Esophagus muscularis mucosa (tissue), 4 donors: ENCODE measurements at regions not wholly inside any gene's neighbourhood (a gene's known extent, or its start where the extent isn't known, plus 50 kb on each side); places are given as distances from the start of the nearest gene placed in this dataset.

Source experiments
- DNase-seq: peaks from one replicate; pipeline ENCODE4 v3.0.0-alpha.2; 2017; ENCODE audit errors: extremely low spot score
- H3K27ac ChIP-seq, 4 donors: fragments of 200-600 bp; sonication (generic); replicated peaks in 1 of 4; 1 replicate in 3 of 4; 2 replicates in 1 of 4; pipeline ENCODE4 v1.5.1; 2016 to 2019; ENCODE audit warnings: mild to moderate bottlenecking in 1 of 4
- H3K27me3 ChIP-seq, 4 donors: fragments of 200-600 bp; sonication (generic); one replicate each; pipeline versions ENCODE4 v1.5.1 to v1.6.0; 2016 to 2019
- H3K36me3 ChIP-seq, 4 donors: fragments of 200-600 bp; sonication (generic); one replicate each; pipeline ENCODE4 v1.5.1; 2016 to 2019
- H3K4me1 ChIP-seq, 4 donors: fragments of 200-600 bp; sonication (generic); one replicate each; pipeline ENCODE4 v1.5.1; 2016 to 2019
- H3K4me3 ChIP-seq, 4 donors: fragments of 200-600 bp; sonication (generic); 1 replicate in 2 of 4; 2 replicates in 2 of 4; pipeline ENCODE4 v1.5.1; 2016 to 2019; ENCODE audit warnings: mild to moderate bottlenecking in 4 of 4, moderate library complexity in 1 of 4
- H3K9me3 ChIP-seq, 4 donors: fragments of 200-600 bp; sonication (generic); 1 replicate in 3 of 4; 2 replicates in 1 of 4; pipeline ENCODE4 v1.5.1; 2016 to 2019
- CTCF ChIP-seq, 3 experiments: fragments of 200-600 bp in 2 of 3; fragments of 450-650 bp in 1 of 3; sonication (generic) in 2 of 3; IDR thresholded peaks; one replicate each; pipeline ENCODE4 v1.5.1; 2017 to 2019; ENCODE audit warnings: antibody characterized with exemption in 3 of 3, mild to moderate bottlenecking in 2 of 3, moderate library complexity in 1 of 3
- EP300 ChIP-seq: sonication (generic); formaldehyde crosslinking; IDR thresholded peaks from one replicate; pipeline ENCODE4 v1.6.1; 2017; ENCODE audit warnings: antibody characterized with exemption
- POLR2A ChIP-seq: fragments of 450-650 bp; IDR thresholded peaks from one replicate; pipeline ENCODE4 v1.6.1; 2017; ENCODE audit warnings: antibody characterized with exemption, moderate library complexity, mild to moderate bottlenecking, low read depth
- POLR2AphosphoS5 ChIP-seq, 2 donors: sonication (generic); formaldehyde crosslinking; IDR thresholded peaks; one replicate each; pipeline ENCODE4 v1.6.1; 2017; ENCODE audit warnings: antibody characterized with exemption in 2 of 2
- WGBS: methylation state at CpG from one replicate; pipeline ENCODE4 v1.1.5; 2018; 5-methylcytosine and 5-hydroxymethylcytosine counted together
- intact Hi-C: fragments of 100-400 bp; cut with DNase I; formaldehyde crosslinking; loops from one replicate; pipeline ENCODE4 v1.15.1; 2023

GRCh38 chr20:19078448-19079373, 133.7 kb upstream of the SLC24A3 start:
- H3K9me3 ChIP-seq: no peaks in the 10 kb centered on the region
- no peaks in the 10 kb centered on the region for H3K27me3 ChIP-seq
- DNase-seq: peak; percentile 88
- WGBS: 93% methylated on average over 7 of the region's 7 CpGs
- no peak overlapping the region for H3K27ac ChIP-seq
- no peaks in the 10 kb centered on the region for H3K36me3 ChIP-seq
- H3K4me3 ChIP-seq: no peak overlapping the region
- no peak for TF ChIP-seq CTCF (IDR thresholded peaks at IDR 0.05)
- no peak for TF ChIP-seq EP300
- no peak for TF ChIP-seq POLR2A
- TF ChIP-seq POLR2AphosphoS5 (IDR thresholded peaks at IDR 0.05): no peak
- H3K4me1 ChIP-seq: no peaks in the 10 kb centered on the region
- intact Hi-C loops: no loop called here

GRCh38 chr20:19079536-19080299, 132.7 kb upstream of the SLC24A3 start:
- 63% methylated on average over 10 of the region's 10 CpGs for WGBS
- H3K36me3 ChIP-seq: no peaks in the 10 kb centered on the region
- no peak overlapping the region for H3K4me3 ChIP-seq
- H3K27me3 ChIP-seq: no peaks in the 10 kb centered on the region
- DNase-seq: peak; percentile 88
- TF ChIP-seq CTCF (IDR thresholded peaks at IDR 0.05) (no peak), POLR2A (no peak), EP300 (no peak), POLR2AphosphoS5 (IDR thresholded peaks at IDR 0.05) (no peak)
- no peaks in the 10 kb centered on the region for H3K9me3 ChIP-seq
- H3K27ac ChIP-seq: no peak overlapping the region
- intact Hi-C loops: no loop called here
- no peaks in the 10 kb centered on the region for H3K4me1 ChIP-seq

- Histone ChIP-seq H3K27me3 (no peaks in the 10 kb centered on the region), H3K4me1 (no peaks in the 10 kb centered on the region), H3K27ac (no peak overlapping the region), H3K4me3 (no peak overlapping the region), H3K36me3 (no peaks in the 10 kb centered on the region), H3K9me3 (no peaks in the 10 kb centered on the region)
- no peak for TF ChIP-seq POLR2A
- no peak for TF ChIP-seq EP300
- no peak for TF ChIP-seq POLR2AphosphoS5 (IDR thresholded peaks at IDR 0.05)
- no peak for TF ChIP-seq CTCF (IDR thresholded peaks at IDR 0.05)
- no peak for DNase-seq
- intact Hi-C loops: no loop called here
- 93% methylated on average over 1 of the region's 1 CpG for WGBS
These were observed 130.5 kb upstream of the SLC24A3 start for GRCh38 chr20:19081937-19082336.

GRCh38 chr20:19083136-19083621, 129.3 kb upstream of the SLC24A3 start:
- no peak for DNase-seq
- Histone ChIP-seq H3K36me3 (no peaks in the 10 kb centered on the region), H3K4me3 (no peak overlapping the region), H3K4me1 (no peaks in the 10 kb centered on the region), H3K9me3 (no peaks in the 10 kb centered on the region), H3K27me3 (no peaks in the 10 kb centered on the region), H3K27ac (no peak overlapping the region)
- intact Hi-C loops: no loop called here
- 78% methylated on average over 8 of the region's 8 CpGs for WGBS
- no peak for TF ChIP-seq EP300
- no peak for TF ChIP-seq POLR2AphosphoS5 (IDR thresholded peaks at IDR 0.05)
- no peak for TF ChIP-seq POLR2A
- TF ChIP-seq CTCF (IDR thresholded peaks at IDR 0.05): no peak
